ENCODE measurements at regions not wholly inside any gene's neighbourhood (a gene's known extent, or its start where the extent isn't known, plus 50 kb on each side); places are given as distances from the start of the nearest gene placed in this dataset.

GRCh38 chr13:76829572-76830327 is 56.5 kb downstream of the KCTD12 start:
- Histone ChIP-seq H3K4me2 (ENCODE audit: unreplicated experiment) (peak overlapping the region; percentile 38), H3K9me2 (ENCODE audit: insufficient read depth) (no peaks in the 10 kb centered on the region), H3K4me1 (ENCODE audit: insufficient read depth) (peaks cover 16% of the 10 kb centered on the region), H3K9me3 (ENCODE audit: low read depth) (no peaks in the 10 kb centered on the region), H3K4me3 (no peak overlapping the region), H3K36me3 (ENCODE audit: low read depth) (no peaks in the 10 kb centered on the region), H4K20me1 (ENCODE audit: insufficient read depth) (no peaks in the 10 kb centered on the region), H2AFZ (peak overlapping the region; percentile 79), H3K27ac (no peak overlapping the region), H3F3A (ENCODE audit: insufficient read depth) (no peaks in the 10 kb centered on the region), H3K27me3 (replicated peaks; ENCODE audit: insufficient read depth) (no peaks in the 10 kb centered on the region), H3K9ac (no peak overlapping the region), H3K79me2 (ENCODE audit: insufficient read depth) (no peaks in the 10 kb centered on the region)
- no peak for TF ChIP-seq EZH2phosphoT487 (IDR thresholded peaks at IDR 0.05; ENCODE audit: insufficient read depth, low read depth)
- no peak for TF ChIP-seq EZH2 (IDR thresholded peaks at IDR 0.05; ENCODE audit: insufficient read depth, poor library complexity, severe bottlenecking)
- in situ Hi-C loops (cut with MboI), result no loop called here
- peak; percentile 29 for DNase-seq
- 24 to 25% methylated on average over 9 of the region's 9 CpGs for whole genome bisulfite sequencing, 2 experiments (ENCODE audit: low coverage in 1 of 2, low lambda C conversion rate in 2 of 2, missing lambda C conversion rate in 2 of 2)

GRCh38 chr13:76828316-76828741 is 57.9 kb downstream of the KCTD12 start:
- no peaks in the 10 kb centered on the region for H4K20me1 ChIP-seq (ENCODE audit: insufficient read depth)
- H3K9me3 ChIP-seq (ENCODE audit: low read depth), result no peaks in the 10 kb centered on the region
- H3K4me2 ChIP-seq (ENCODE audit: unreplicated experiment), result no peak overlapping the region
- no peak overlapping the region for H3K27ac ChIP-seq
- H3K9me2 ChIP-seq (ENCODE audit: insufficient read depth), result no peaks in the 10 kb centered on the region
- 37% methylated on average over 3 of the region's 3 CpGs for WGBS, 2 experiments (ENCODE audit: low coverage in 1 of 2, low lambda C conversion rate in 2 of 2, missing lambda C conversion rate in 2 of 2)
- H3K9ac ChIP-seq, result no peak overlapping the region
- H2AFZ ChIP-seq, result no peak overlapping the region
- in situ Hi-C loops (cut with MboI), result no loop called here
- TF ChIP-seq EZH2 (IDR thresholded peaks at IDR 0.05; ENCODE audit: insufficient read depth, poor library complexity, severe bottlenecking), result no peak
- no peak for TF ChIP-seq EZH2phosphoT487 (IDR thresholded peaks at IDR 0.05; ENCODE audit: insufficient read depth, low read depth)
- no peaks in the 10 kb centered on the region for H3F3A ChIP-seq (ENCODE audit: insufficient read depth)
- peaks cover 16% of the 10 kb centered on the region for H3K4me1 ChIP-seq (ENCODE audit: insufficient read depth)
- no peaks in the 10 kb centered on the region for H3K27me3 ChIP-seq (replicated peaks; ENCODE audit: insufficient read depth)
- no peaks in the 10 kb centered on the region for H3K36me3 ChIP-seq (ENCODE audit: low read depth)
- H3K4me3 ChIP-seq, result no peak overlapping the region
- no peaks in the 10 kb centered on the region for H3K79me2 ChIP-seq (ENCODE audit: insufficient read depth)
- DNase-seq, result peak; percentile 71

GRCh38 chr13:76826527-76826926 is 59.7 kb downstream of the KCTD12 start:
- in situ Hi-C loops (cut with MboI), result no loop called here
- no peaks in the 10 kb centered on the region for H3K9me2 ChIP-seq (ENCODE audit: insufficient read depth)
- no peaks in the 10 kb centered on the region for H3K79me2 ChIP-seq (ENCODE audit: insufficient read depth)
- H4K20me1 ChIP-seq (ENCODE audit: insufficient read depth), result no peaks in the 10 kb centered on the region
- no peaks in the 10 kb centered on the region for H3K36me3 ChIP-seq (ENCODE audit: low read depth)
- H3K27me3 ChIP-seq (replicated peaks; ENCODE audit: insufficient read depth), result no peaks in the 10 kb centered on the region
- H3K4me3 ChIP-seq, result no peak overlapping the region
- H3K9me3 ChIP-seq (ENCODE audit: low read depth), result no peaks in the 10 kb centered on the region
- H2AFZ ChIP-seq, result no peak overlapping the region
- no peak overlapping the region for H3K4me2 ChIP-seq (ENCODE audit: unreplicated experiment)
- WGBS, 2 experiments (ENCODE audit: low coverage in 1 of 2, low lambda C conversion rate in 2 of 2, missing lambda C conversion rate in 2 of 2), result 90 to 93% methylated on average over 5 of the region's 5 CpGs
- H3K9ac ChIP-seq, result no peak overlapping the region
- no peak overlapping the region for H3K27ac ChIP-seq
- DNase-seq, result no peak
- H3F3A ChIP-seq (ENCODE audit: insufficient read depth), result no peaks in the 10 kb centered on the region
- TF ChIP-seq EZH2 (IDR thresholded peaks at IDR 0.05; ENCODE audit: insufficient read depth, poor library complexity, severe bottlenecking) (no peak), EZH2phosphoT487 (IDR thresholded peaks at IDR 0.05; ENCODE audit: insufficient read depth, low read depth) (no peak)
- peaks cover 16% of the 10 kb centered on the region for H3K4me1 ChIP-seq (ENCODE audit: insufficient read depth)

GRCh38 chr13:76825430-76825829 is 60.8 kb downstream of the KCTD12 start:
- no peak for TF ChIP-seq EZH2 (IDR thresholded peaks at IDR 0.05; ENCODE audit: insufficient read depth, poor library complexity, severe bottlenecking)
- no peak for TF ChIP-seq EZH2phosphoT487 (IDR thresholded peaks at IDR 0.05; ENCODE audit: insufficient read depth, low read depth)
- Histone ChIP-seq H3K9me2 (ENCODE audit: insufficient read depth) (no peaks in the 10 kb centered on the region), H3K27ac (no peak overlapping the region), H3K4me3 (no peak overlapping the region), H3K36me3 (ENCODE audit: low read depth) (no peaks in the 10 kb centered on the region), H4K20me1 (ENCODE audit: insufficient read depth) (no peaks in the 10 kb centered on the region), H3K4me1 (ENCODE audit: insufficient read depth) (peaks cover 16% of the 10 kb centered on the region), H3F3A (ENCODE audit: insufficient read depth) (no peaks in the 10 kb centered on the region), H3K4me2 (ENCODE audit: unreplicated experiment) (no peak overlapping the region), H3K27me3 (replicated peaks; ENCODE audit: insufficient read depth) (no peaks in the 10 kb centered on the region), H3K9me3 (ENCODE audit: low read depth) (no peaks in the 10 kb centered on the region), H2AFZ (no peak overlapping the region), H3K9ac (no peak overlapping the region), H3K79me2 (ENCODE audit: insufficient read depth) (no peaks in the 10 kb centered on the region)
- in situ Hi-C loops (cut with MboI), result no loop called here
- 17 to 26% methylated on average over 1 of the region's 1 CpG for WGBS, 2 experiments (ENCODE audit: low coverage in 1 of 2, low lambda C conversion rate in 2 of 2, missing lambda C conversion rate in 2 of 2)
- peak; percentile 30 for DNase-seq
